Choroid plexus epithelial cell (primary cell): ENCODE measurements at regions not wholly inside any gene's neighbourhood (a gene's known extent, or its start where the extent isn't known, plus 50 kb on each side); places are given as distances from the start of the nearest gene placed in this dataset.

Experiments used
- DNase-seq: peaks from one replicate; pipeline ENCODE4 v3.0.0-alpha.2; 2010; ENCODE audit warnings: low read depth
- H3K4me3 ChIP-seq: 2 replicates; pipeline ENCODE4 v1.5.1; 2011; ENCODE audit warnings: low read depth, mild to moderate bottlenecking, control low read depth, low read length, moderate library complexity
- TF ChIP-seq, protein P1 (sequence below): conservative IDR thresholded peaks from 2 replicates; pipeline ENCODE4 v1.5.1; 2011; ENCODE audit warnings: low read depth, mild to moderate bottlenecking, control low read depth, inconsistent platforms, low read length, moderate library complexity

GRCh38 chr18:57210716-57211411 lies 64.0 kb downstream of the BOD1L2 start:
- TF ChIP-seq, protein P1, sequence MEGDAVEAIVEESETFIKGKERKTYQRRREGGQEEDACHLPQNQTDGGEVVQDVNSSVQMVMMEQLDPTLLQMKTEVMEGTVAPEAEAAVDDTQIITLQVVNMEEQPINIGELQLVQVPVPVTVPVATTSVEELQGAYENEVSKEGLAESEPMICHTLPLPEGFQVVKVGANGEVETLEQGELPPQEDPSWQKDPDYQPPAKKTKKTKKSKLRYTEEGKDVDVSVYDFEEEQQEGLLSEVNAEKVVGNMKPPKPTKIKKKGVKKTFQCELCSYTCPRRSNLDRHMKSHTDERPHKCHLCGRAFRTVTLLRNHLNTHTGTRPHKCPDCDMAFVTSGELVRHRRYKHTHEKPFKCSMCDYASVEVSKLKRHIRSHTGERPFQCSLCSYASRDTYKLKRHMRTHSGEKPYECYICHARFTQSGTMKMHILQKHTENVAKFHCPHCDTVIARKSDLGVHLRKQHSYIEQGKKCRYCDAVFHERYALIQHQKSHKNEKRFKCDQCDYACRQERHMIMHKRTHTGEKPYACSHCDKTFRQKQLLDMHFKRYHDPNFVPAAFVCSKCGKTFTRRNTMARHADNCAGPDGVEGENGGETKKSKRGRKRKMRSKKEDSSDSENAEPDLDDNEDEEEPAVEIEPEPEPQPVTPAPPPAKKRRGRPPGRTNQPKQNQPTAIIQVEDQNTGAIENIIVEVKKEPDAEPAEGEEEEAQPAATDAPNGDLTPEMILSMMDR: no peak
- no peak overlapping the region for H3K4me3 ChIP-seq
- no peak for DNase-seq

DNA sequence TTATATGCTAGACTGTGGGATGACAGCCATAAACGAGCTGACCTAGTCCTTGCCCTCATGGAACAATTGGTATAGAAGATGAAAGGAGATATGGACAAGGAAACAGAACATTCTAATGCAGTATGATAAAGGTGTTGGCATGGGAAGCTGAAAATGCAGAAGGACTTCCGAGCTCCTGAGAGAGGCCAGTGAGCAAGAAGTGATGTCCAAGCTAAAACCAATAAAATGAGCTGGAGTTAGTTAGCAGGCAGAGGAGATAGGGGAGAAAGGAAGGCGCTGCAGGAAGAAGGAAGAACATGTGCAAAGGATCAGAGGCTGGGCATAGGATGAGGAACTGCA lies 64.5 kb downstream of the BOD1L2 start:
- H3K4me3 ChIP-seq: no peak overlapping the region
- no peak for DNase-seq
- TF ChIP-seq, protein P1: no peak

DNA sequence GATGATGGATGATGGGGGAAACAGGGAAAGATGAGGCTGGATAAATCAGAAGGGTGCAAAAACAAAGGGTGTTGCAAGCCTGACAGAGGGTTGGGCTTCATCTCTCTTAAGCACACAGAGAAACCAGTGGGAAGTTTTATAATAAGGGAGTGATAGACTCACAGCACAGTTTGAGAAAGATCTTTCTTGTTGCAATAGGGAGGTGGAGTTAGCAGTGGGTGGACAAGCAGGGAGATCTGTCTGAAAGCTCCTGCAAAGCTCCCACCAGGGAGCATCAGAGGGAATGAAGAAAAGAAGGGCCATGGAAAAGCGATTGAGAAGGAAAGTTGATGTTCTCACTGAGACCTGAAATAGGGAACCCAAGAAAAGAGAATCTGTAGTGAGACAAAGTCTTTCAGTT lies 64.9 kb downstream of the BOD1L2 start:
- DNase-seq: no peak
- H3K4me3 ChIP-seq: no peak overlapping the region
- TF ChIP-seq, protein P1: no peak

DNA sequence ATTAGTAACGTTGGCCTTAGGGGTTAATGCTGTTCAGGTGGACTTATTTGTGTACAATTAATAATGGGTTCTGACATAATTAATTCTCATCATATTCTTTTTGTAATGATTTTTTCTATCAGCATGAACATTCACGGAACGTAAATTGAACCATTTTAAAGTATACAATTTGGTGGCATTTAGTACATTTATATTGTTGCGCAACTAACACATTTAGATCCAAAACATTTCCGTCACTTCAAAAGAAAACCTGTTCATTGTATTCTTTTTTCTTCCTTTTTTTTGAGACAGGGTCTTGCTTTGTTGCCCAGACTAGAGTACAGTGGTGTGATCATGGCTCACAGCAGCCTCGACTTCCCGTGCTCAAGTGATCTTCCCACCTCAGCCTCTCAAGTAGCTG lies 65.8 kb downstream of the BOD1L2 start:
- no peak overlapping the region for H3K4me3 ChIP-seq
- TF ChIP-seq, protein P1: no peak
- DNase-seq: no peak

DNA sequence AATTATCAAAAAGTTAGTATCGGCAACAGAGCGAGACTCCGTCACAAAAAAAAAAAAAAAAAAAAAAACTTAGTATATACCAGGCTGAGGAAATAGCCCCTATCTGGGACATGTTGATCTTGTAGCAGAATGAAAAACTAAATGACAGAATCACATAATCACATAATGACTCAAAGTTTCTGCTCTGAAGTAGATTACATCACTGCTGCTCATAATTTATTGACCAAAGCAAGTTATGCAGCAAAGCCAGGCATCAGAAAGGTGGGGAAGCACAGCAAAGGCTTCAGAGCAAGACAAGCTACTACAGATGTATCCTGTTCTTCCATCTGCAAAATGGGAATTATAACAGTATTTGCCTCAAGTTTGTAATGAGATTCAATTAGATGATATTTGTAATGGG lies 68.1 kb downstream of the BOD1L2 start:
- DNase-seq: no peak
- H3K4me3 ChIP-seq: no peak overlapping the region
- TF ChIP-seq, protein P1: no peak

GRCh38 chr18:57218281-57218680 lies 71.4 kb downstream of the BOD1L2 start:
- no peak for DNase-seq

DNA sequence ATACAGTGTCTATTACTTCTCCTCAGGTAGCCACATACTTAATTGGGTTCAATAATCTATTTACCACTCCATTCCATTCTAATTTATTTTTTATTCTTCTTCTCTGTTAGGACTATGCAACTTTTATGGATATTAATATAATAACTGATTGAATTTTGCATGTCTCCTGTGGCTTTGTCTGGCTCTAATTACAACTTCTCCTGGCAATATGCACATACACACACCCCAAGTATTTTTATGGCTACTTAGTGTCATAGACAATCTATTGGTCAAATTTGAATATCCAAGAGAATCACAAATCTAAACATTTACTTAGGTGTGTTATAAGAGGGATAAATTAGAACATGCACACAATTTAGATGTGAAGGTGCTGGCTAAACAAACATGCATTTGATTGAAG lies 73.1 kb downstream of the BOD1L2 start:
- TF ChIP-seq, protein P1: no peak
- no peak for DNase-seq
- no peak overlapping the region for H3K4me3 ChIP-seq

More at GRCh38 chr18:57218281-57218680, 71.4 kb downstream of the BOD1L2 start:
- TF ChIP-seq, protein P1: no peak
- H3K4me3 ChIP-seq: no peak overlapping the region
